Endothelial cell of hepatic sinusoid (primary cell): ENCODE measurements at regions not wholly inside any gene's neighbourhood (a gene's known extent, or its start where the extent isn't known, plus 50 kb on each side); places are given as distances from the start of the nearest gene placed in this dataset.

ENCODE experiments used
- in situ Hi-C: cut with HindIII; loops from 2 replicates; pipeline ENCODE4 v1.10.0; 2017; ENCODE audit warnings: low sequenced_read_pairs

- in situ Hi-C loops, result no loop called here
Measured at GRCh38 chr15:85941186-85941855, 138.3 kb upstream of the AGBL1 start.

DNA sequence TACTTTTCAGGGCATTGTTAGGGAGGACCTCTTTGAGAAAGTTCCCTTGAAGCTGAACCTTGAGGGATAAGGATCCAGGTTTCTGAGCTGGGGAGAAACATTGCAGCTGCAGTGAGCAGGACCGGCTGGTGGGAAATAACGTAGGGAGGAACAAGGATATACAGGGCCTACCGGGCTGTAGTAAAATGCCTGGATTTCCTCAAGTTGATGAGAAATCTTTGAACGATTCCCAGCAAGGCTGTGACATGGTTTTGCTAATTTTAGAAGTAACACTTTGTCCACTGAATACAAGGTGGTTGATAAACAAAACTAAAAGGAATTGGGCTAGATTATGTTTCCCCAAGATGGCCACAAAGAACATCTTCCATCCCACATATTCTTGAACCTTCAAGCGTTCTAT, 137.0 kb upstream of the AGBL1 start:
- in situ Hi-C loops, result no loop called here

DNA sequence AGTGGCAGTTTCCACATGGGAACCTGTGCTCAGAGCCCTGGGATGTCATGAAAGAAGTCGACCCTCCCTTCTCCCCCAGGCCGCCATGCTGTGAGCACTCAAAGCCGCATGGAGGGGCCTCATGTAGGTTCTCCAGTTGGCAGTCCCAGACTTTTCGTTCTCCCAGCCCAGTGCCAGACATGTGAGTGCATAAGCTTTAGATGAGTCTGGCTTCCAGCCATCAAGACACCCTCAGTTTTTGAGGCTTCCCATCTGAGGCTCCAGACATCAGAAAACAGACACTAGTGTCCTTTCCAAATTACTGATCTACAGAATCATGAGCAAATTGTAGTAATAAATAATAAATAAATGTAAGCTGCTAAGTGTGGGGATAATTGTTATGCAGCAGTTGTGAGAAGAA, 136.5 kb upstream of the AGBL1 start:
- in situ Hi-C loops, result no loop called here

DNA sequence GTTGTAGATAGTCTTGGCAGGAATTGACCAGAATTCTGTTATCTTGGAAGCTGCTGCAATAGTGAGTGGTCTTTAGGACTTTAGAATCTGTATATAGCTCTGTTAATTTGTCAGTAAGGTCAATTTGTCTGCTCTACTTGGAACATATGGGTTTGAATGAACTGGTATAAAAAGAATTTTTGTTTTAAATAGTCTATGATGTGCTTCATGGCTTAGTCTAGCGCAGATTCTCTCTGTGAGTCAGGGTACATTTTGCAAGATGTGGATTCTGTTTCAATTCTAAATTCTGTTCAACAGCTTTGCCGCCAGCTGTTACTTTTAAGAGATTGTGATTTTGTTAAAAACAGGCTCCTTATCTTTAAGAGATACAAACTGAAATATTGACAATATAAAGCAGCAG, 135.9 kb upstream of the AGBL1 start:
- in situ Hi-C loops, result no loop called here

GRCh38 chr15:85947021-85947420, 132.7 kb upstream of the AGBL1 start:
- in situ Hi-C loops, result no loop called here

DNA sequence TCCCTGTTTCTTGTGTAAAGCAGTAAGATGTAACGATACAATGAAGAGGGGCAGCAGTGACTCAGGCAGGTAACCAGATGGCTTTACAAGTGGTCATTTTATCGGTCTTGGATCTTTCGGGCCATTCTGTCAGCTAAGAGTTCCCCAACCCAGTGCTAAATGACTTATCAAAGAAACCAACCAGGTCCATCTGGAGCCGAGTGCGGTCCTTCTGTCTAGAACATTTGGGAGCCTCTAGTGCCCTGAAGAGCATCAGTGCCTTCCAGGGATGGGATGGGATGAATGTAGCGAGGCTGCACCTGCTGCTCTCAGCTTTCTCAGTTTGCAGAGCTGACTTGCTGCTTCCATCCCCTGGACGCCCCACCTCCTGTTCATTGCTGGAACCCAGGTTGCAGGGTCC, 131.7 kb upstream of the AGBL1 start:
- in situ Hi-C loops, result no loop called here

DNA sequence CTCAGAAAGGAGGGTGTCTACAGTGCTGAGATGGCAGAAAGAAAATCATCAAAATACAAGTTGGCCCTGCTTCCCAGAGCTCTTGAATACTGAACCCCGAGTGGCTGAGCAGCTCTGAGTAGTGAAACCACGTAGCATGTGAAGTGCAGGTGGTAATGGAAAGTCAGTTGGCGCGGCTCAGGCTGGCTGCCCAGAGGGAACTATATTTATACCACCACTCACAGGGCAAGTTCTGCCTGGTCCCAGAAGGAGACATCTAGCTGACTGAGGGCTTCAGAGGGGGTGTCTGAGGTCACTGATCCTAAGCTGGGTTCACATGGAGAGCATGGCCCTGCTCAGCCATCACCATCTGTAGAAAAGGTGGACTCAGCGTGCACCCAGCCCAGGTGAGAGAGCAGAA, 129.6 kb upstream of the AGBL1 start:
- in situ Hi-C loops, result no loop called here

- in situ Hi-C loops, result no loop called here
Measured at GRCh38 chr15:85954586-85954985, 125.1 kb upstream of the AGBL1 start.

DNA sequence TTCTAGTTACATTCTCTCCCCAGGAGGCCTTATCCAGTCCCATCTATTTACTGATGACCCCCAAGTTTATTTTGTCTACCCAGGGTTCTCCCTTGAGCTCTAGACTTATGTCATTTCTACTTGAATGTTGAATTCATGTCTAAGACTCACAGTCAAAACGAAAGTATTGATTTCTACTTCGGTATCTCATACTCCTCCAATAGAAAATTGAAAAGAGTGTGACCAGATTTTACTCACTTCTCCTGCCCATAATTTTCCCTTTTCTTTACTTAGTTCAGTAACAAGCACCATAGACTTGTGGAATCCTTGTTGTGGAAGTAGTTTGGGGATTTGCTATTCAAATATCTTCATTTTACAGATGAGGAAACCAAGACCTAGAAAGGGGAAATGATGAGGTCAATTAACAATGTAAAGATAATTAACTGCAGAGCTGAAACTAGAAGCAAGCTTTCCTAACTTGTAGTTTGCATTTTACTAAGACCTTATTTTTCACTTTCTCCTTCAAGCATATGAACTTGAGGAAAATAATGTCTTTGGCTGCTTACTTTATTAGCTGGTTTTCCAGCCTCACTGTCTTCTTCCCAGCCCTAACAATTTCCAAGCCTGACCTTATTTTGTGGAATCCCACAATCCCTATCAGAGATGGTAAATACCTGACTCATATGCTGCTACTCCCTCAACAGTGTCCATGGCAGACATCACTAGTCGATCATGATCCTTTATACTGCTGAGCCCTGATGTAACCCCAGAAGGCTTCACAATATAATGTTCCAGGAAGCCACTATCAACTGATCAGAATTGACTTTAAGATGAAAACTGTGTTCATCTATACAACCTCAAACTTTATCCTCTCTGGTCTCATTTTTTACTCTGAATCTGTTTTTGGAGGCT, 123.9 kb upstream of the AGBL1 start:
- in situ Hi-C loops, result no loop called here

- in situ Hi-C loops, result no loop called here
Measured at GRCh38 chr15:85956532-85957275, 123.0 kb upstream of the AGBL1 start.

- in situ Hi-C loops, result no loop called here
Measured at GRCh38 chr15:85959611-85960010, 120.1 kb upstream of the AGBL1 start.

DNA sequence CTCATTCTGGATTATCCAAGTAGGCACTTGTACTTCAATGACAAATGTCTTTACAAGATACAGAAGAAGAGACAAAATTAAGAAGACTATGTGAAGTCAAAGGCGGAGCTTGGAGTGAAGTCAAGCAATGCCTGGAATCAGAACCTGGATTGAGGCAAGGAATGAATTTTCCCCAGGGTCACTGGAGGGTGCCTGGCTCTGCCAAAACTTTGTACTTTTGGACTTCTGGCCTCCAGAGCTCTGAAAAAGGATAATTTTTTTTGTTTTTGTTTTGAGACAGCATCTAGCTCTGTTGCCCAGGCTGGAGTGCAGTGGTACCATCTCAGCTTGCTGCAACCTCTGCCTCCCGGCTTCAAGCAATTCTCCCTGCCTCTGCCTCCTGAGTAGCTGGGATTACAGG, 119.3 kb upstream of the AGBL1 start:
- in situ Hi-C loops, result no loop called here

DNA sequence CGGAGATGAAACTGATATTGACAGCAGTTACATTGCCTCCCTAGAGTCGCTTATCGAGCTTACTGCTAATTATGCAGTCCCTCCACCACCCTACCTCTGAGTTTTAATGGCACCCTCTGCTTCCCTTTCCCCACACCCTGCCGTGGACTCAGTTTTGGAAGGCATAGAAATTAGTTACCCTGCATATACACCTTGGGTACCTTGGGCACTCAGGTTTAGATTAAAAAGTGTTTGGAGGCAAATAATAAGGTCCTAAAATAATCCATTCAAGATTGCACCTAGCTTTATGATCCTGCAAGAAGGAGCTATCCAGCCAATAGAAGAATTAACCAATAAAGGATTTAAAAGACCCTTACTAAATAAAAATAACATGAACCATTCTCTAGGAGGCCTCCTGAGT, 117.8 kb upstream of the AGBL1 start:
- in situ Hi-C loops, result no loop called here

DNA sequence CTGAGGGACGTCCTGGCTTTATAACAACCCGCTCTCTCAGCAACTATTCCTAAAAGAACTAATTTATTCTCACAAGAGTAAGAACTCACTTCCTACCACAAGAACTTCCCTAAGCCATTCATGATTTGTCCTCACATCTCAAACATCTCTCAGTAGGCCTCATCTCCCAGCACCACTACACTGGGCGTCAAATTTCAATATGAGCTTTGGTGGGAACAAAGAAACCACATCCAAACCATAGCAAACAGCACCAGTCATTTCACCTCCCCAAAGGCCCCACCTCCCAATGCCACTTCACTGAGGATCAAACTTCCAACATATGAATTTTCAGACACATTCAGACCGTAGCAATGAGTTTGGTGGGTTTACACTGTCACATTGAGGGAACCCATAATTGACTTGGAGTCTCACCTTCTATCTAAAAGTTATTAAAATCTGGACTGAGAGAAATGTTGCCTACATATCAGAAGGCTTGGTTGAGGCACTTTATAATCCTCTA, 116.4 kb upstream of the AGBL1 start:
- in situ Hi-C loops, result no loop called here

- in situ Hi-C loops, result no loop called here
Measured at GRCh38 chr15:85964471-85964870, 115.2 kb upstream of the AGBL1 start.

- in situ Hi-C loops, result no loop called here
Measured at GRCh38 chr15:85967553-85967952, 112.1 kb upstream of the AGBL1 start.

DNA sequence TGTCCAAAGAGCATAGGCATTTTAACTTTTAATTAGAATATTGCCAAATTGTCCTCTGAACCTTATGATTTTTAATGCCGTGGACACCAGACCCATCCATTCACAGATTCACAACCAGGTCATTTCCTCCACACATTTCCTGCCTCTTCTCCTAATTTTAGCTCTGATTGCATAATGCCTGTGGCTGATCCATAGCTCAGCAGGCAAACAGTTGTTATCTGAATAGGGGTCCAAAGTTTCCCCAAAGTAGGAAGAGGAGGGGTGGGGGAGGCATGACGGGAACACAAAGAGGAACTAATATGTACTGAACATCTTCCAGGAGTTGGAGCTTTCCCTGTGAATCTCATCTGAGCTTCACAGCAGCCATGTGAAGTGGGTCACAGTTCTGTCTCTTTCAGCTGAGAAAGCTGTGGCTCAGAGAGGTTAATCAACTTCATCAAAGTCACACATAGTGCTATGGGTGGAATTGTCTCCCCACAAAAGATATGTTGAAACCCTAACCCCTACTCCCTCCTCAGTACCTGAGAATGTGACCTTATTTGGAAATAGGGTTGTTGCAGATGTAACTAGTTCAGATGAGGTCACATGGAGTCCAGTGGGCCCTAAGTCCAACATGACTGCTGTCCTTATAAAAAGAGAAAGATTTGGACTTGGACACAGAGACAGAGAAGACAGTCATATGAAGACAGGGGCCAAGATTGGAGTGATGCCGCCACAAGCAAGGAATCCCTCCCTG, 106.7 kb upstream of the AGBL1 start:
- in situ Hi-C loops, result no loop called here

DNA sequence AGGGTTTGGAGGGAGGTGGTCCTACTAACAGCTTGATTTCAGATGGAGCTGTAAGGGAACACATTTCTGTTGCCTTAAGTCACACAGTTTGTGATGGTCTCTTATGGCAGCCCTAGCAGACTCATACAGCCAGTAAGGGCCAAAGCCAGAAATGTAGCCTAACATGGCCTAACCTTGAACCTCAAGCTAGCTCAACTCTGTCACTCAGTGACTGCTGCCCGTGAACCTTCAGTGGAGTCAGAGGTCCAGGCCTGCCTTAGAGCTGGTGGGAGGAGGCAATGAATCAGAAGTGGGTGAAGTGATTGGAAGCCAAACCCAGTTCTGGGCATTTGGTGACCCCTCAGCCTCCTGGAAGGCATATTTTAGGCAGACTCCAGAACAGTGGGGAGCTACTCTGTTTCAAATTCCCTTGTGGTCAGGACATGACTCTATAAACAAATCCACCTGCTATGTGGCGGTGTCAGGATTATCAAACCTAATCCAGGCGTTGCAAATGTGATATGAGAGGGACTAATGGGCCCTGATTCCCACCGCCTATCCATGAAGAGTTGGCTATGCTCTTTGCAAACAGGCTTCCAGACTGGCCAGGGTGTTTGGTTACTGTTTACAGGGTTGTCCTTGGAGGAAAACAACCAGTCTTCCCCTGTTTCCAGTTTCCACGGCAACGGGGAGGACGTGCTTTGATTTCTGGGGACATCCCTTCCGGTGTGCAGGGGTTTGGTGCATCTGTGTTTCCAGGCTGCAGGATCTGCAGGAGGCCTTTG, 105.9 kb upstream of the AGBL1 start:
- in situ Hi-C loops, result no loop called here

DNA sequence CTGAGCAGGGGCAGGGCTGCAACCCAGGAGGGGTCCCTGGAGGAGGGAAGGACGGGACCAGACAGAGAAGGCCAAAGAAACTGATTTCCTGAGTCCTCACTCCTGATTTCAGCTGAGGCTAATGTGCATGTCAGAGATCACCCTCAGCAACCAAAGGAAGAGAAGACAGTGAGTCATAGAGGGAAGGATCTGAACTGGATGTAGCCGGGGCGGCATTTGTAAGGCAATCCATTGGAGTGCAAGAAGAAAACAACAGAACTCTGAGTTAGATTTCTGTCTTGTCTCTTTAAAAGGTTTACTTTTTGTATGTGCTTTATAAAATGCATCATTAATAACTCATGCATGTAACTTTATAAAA, 105.3 kb upstream of the AGBL1 start:
- in situ Hi-C loops, result no loop called here

DNA sequence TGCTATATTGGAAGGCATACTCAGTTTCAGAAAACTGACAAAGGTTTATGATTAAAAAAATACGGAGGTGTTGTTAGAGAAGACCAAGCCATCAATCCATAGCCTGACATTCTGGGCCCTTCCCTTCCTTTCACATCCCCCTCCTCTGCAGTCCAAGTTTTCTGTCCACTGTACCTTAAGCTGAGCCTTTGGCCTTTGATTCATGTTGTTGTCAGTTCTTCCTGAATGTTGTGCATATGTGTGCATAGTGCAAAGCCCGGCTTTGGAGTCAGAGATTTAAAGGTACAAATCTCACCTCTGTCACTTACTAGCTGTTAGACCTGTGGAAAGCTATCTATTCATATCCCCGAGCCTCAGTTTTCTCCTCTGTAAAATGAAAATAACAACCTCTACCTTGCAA, 104.9 kb upstream of the AGBL1 start:
- in situ Hi-C loops, result no loop called here
